ENCODE measurements at regions not wholly inside any gene's neighbourhood (a gene's known extent, or its start where the extent isn't known, plus 50 kb on each side); places are given as distances from the start of the nearest gene placed in this dataset.

DNA sequence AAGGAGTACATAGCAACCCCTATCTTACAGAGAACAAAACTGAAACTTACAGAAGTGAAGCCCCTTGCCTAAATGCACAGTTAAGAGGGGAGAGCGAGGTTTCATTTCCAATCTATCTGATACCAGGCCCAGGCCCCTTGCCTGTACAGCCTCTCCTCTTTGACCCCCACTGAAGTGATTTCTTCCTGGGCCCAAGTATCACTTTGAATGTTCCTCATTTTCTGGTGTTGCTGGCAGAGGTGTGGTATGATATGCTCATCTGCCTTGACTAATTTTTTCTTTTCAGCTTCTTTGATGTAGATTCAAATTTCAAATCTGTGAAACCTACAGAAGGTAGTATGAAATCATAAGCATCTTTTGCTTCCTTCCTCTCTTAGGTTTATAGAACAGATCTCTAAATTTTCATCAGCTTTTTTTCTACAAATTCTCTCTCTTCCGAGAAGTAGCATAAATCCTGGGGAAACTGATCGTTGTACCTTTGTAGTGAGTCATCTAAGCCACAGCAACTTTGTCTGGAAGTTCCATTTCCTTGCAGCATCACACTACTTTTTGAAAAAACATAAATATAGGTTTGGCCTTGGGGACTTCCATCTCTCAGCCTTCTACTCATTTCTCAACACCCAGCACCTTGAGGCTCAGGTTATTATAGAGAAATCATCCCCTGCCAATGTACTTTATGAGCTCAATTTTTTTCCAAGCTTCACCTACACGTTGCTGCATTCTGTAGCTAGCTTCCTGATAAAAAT, 402.4 kb upstream of the PTGER4 start:
- CTCF ChIA-PET, result no interaction called here
- no peak for DNase-seq (ENCODE audit: extremely low spot score)
- TF ChIP-seq, protein P1, sequence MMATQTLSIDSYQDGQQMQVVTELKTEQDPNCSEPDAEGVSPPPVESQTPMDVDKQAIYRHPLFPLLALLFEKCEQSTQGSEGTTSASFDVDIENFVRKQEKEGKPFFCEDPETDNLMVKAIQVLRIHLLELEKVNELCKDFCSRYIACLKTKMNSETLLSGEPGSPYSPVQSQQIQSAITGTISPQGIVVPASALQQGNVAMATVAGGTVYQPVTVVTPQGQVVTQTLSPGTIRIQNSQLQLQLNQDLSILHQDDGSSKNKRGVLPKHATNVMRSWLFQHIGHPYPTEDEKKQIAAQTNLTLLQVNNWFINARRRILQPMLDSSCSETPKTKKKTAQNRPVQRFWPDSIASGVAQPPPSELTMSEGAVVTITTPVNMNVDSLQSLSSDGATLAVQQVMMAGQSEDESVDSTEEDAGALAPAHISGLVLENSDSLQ (IDR thresholded peaks at IDR 0.05), result no peak
- TF ChIP-seq BHLHE40 (IDR thresholded peaks at IDR 0.05; ENCODE audit: borderline replicate concordance) (no peak), TARDBP (IDR thresholded peaks at IDR 0.05) (no peak)
- POLR2A ChIA-PET, result interaction anchor here (0.5 kb wide), 1 partner anchor 73 kb away, joined by 3 read pairs; no protein-coding TSS in a partner anchor

DNA sequence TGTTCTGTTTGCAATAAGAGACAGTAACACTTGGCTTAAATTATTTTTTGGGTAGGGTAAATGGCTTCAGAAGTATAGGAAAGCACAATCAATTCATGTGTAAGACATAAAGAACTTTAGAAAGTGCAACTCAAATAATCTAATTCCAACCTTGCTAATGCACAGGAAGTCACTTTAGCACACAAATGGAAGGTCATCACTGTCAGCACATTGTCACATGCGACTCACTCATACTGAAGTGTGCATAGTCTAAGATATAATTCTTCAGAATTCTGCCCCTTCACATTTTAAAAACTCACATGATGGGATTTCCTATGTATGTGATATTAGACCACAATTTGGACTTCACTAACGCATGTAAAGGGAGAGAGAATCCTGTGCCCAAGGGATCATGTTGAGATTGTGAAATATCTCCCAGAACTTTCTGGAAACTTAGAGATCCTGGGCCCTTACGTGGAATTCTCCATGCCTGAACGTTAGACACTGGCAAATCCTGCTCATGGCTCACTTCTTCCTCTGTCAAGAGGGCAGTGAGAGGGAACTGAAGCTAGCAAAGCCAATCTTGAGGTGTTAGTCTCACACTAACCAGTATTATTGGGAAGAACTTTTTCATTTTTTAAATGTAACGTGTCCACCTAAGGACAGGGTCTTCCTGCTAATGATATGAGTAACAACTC, 403.2 kb upstream of the PTGER4 start:
- ChIA-PET CTCF (no interaction called here), POLR2A (no interaction called here)
- no peak for DNase-seq (ENCODE audit: extremely low spot score)
- no peak for TF ChIP-seq FOXM1 (IDR thresholded peaks at IDR 0.05; ENCODE audit: borderline replicate concordance)
- no peak for TF ChIP-seq BHLHE40 (IDR thresholded peaks at IDR 0.05; ENCODE audit: borderline replicate concordance)
- no peak for TF ChIP-seq ELF4 (IDR thresholded peaks at IDR 0.05)
- TF ChIP-seq NFRKB (IDR thresholded peaks at IDR 0.05), result no peak
- TF ChIP-seq L3MBTL2 (conservative IDR thresholded peaks at IDR 0.05), result no peak
- TF ChIP-seq FOXA1 (IDR thresholded peaks at IDR 0.05), result no peak
- TF ChIP-seq ARNT (IDR thresholded peaks at IDR 0.05), result no peak
- no peak for TF ChIP-seq TARDBP (IDR thresholded peaks at IDR 0.05)
- TF ChIP-seq CTBP1 (IDR thresholded peaks at IDR 0.05; ENCODE audit: borderline replicate concordance), result no peak
- TF ChIP-seq ZNF384 (IDR thresholded peaks at IDR 0.05), result no peak
- no peak for TF ChIP-seq LEF1 (IDR thresholded peaks at IDR 0.05; ENCODE audit: borderline replicate concordance)
- TF ChIP-seq, protein P1 (IDR thresholded peaks at IDR 0.05), result no peak
- no peak for TF ChIP-seq SP1 (IDR thresholded peaks at IDR 0.05)
- no peak for TF ChIP-seq HDGF (IDR thresholded peaks at IDR 0.05; ENCODE audit: borderline replicate concordance)
- no peak for TF ChIP-seq SUZ12 (IDR thresholded peaks at IDR 0.05)

DNA sequence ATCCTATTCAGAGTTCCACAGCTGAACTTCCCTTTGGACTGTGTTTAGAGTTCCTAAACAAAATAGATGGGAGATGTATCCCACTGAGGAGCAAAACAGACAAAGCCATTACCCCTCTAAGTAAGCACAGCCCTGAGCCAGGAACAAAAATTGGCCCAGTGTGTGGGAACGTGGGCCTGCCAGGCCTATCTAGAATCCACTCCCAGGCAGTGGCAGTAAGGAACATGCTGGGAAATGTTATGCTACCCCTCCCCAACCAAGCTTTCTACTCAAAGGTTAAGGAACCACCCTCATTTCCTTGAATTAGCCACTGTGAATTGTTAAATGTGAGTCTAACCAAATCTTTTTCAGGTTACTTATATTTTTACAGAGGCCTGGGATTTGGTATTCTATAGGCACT, 405.1 kb upstream of the PTGER4 start:
- POLR2A ChIA-PET, result no interaction called here
- no peak for DNase-seq (ENCODE audit: extremely low spot score)
- CTCF ChIA-PET, result no interaction called here
- no peak for TF ChIP-seq BHLHE40 (IDR thresholded peaks at IDR 0.05; ENCODE audit: borderline replicate concordance)
- no peak for TF ChIP-seq LEF1 (IDR thresholded peaks at IDR 0.05; ENCODE audit: borderline replicate concordance)
- no peak for TF ChIP-seq FOXA1 (IDR thresholded peaks at IDR 0.05)
- TF ChIP-seq CTBP1 (IDR thresholded peaks at IDR 0.05; ENCODE audit: borderline replicate concordance), result no peak
- TF ChIP-seq NFRKB (IDR thresholded peaks at IDR 0.05), result no peak
- TF ChIP-seq ZNF384 (IDR thresholded peaks at IDR 0.05), result no peak
- TF ChIP-seq L3MBTL2 (conservative IDR thresholded peaks at IDR 0.05), result no peak
- TF ChIP-seq FOXK2 (IDR thresholded peaks at IDR 0.05), result no peak
- TF ChIP-seq ELF4 (IDR thresholded peaks at IDR 0.05), result no peak

DNA sequence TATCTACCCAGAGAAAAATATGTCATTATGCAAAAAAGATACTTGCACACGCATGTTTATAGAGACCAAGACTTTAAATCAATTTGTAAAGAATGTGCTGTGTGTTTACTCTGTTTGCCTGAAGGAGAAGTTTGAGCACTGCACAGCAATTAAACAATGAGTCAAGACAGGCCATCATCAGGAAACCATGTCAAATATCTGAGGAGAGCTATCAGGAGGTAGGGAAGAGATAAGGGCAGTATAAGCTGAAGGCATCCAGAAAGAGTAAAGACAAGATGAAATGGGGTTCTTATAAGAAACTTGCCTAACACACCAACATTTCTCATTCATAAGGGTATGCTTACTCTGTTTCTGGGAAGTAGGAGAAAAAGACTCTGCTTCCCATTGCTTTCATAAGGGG, 405.8 kb upstream of the PTGER4 start:
- DNase-seq (ENCODE audit: extremely low spot score), result no peak
- CTCF ChIA-PET, result no interaction called here
- TF ChIP-seq FOXA1 (IDR thresholded peaks at IDR 0.05) (no peak), SUZ12 (IDR thresholded peaks at IDR 0.05) (no peak), SP1 (IDR thresholded peaks at IDR 0.05) (no peak), FOXK2 (IDR thresholded peaks at IDR 0.05) (no peak), HDGF (IDR thresholded peaks at IDR 0.05; ENCODE audit: borderline replicate concordance) (no peak), ELF4 (IDR thresholded peaks at IDR 0.05) (no peak), CTBP1 (IDR thresholded peaks at IDR 0.05; ENCODE audit: borderline replicate concordance) (no peak), ARNT (IDR thresholded peaks at IDR 0.05) (no peak), LEF1 (IDR thresholded peaks at IDR 0.05; ENCODE audit: borderline replicate concordance) (no peak), BHLHE40 (IDR thresholded peaks at IDR 0.05; ENCODE audit: borderline replicate concordance) (no peak)
- TF ChIP-seq, protein P1 (IDR thresholded peaks at IDR 0.05), result no peak
- POLR2A ChIA-PET, result no interaction called here

DNA sequence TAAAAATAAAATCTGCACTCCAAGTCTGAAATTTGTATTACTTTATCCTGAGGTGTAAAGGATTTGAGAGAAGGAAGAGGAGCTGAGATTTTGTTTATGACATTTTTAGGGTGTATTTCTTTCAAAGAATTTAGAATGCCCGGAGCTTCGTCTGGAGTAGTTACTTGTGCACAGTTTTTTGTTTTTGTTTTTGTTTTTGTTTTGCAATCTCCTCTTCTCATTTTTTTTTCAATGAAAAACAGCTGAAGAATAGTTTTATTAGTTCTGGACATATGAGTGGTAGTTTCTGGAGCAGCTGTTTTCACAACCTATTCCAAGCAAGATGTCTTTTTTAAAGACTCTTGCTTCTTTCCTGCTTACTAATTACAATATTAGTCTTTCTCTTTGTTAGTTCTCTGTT, 408.2 kb upstream of the PTGER4 start:
- CTCF ChIA-PET, result no interaction called here
- DNase-seq (ENCODE audit: extremely low spot score), result no peak
- TF ChIP-seq ELF4 (IDR thresholded peaks at IDR 0.05) (no peak), FOXM1 (IDR thresholded peaks at IDR 0.05; ENCODE audit: borderline replicate concordance) (no peak), LEF1 (IDR thresholded peaks at IDR 0.05; ENCODE audit: borderline replicate concordance) (no peak), ARNT (IDR thresholded peaks at IDR 0.05) (no peak), SP1 (IDR thresholded peaks at IDR 0.05) (no peak)
- POLR2A ChIA-PET, result no interaction called here

DNA sequence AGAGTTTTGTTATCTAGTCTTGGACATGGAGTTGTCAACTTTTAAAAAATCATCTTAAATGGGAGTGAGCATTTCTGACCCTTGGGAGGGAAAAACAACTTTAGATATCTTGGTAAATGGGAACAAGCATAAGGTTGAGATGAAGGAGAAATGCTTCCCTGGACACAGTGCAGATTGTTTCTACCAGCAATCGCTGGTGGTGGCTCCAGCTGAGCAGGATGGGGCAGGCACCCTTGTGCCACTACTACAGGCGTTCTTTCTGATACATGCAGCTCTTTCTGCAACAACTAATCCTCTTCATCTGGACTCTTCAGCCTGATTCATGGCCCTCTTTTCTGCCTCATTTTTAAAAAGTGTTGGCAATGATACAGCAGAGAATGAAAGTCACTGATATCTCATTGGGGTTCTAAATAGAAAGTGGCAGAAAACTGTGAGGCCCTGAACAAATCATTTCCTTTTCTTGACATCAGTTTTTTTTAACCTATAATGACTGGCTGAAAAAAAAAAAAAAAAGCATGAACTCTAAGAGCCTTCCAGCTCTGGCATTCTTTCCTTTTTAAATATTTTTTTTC, 409.4 kb upstream of the PTGER4 start:
- CTCF ChIA-PET, result no interaction called here
- TF ChIP-seq FOXA1 (IDR thresholded peaks at IDR 0.05), result no peak
- TF ChIP-seq LEF1 (IDR thresholded peaks at IDR 0.05; ENCODE audit: borderline replicate concordance), result no peak
- TF ChIP-seq L3MBTL2 (conservative IDR thresholded peaks at IDR 0.05), result no peak
- DNase-seq (ENCODE audit: extremely low spot score), result no peak
- POLR2A ChIA-PET, result no interaction called here
